Parathyroid adenoma (tissue), 2 donors: ENCODE measurements at regions not wholly inside any gene's neighbourhood (a gene's known extent, or its start where the extent isn't known, plus 50 kb on each side); places are given as distances from the start of the nearest gene placed in this dataset.

Source experiments
- H2AFZ ChIP-seq: fragments of 300-600 bp; sonication (generic); one replicate; pipeline ENCODE4 v1.7.0; 2017; ENCODE audit warnings: antibody characterized with exemption, mild to moderate bottlenecking
- H3K27ac ChIP-seq: fragments of 300-600 bp; sonication (generic); one replicate; pipeline ENCODE4 v1.7.0; 2017
- H3K27me3 ChIP-seq: fragments of 300-600 bp; sonication (generic); one replicate; pipeline ENCODE4 v1.7.0; 2017; ENCODE audit warnings: low read length; ENCODE audit not compliant: control insufficient read depth, insufficient read depth
- H3K36me3 ChIP-seq: fragments of 300-600 bp; sonication (generic); one replicate; pipeline ENCODE4 v1.7.0; 2017; ENCODE audit warnings: low read length; ENCODE audit not compliant: control insufficient read depth, insufficient read depth
- H3K4me1 ChIP-seq: fragments of 300-600 bp; sonication (generic); one replicate; pipeline ENCODE4 v1.7.0; 2017; ENCODE audit warnings: control low read depth
- H3K4me2 ChIP-seq: fragments of 300-600 bp; sonication (generic); one replicate; pipeline ENCODE4 v1.7.0; 2017; ENCODE audit warnings: low read length
- H3K4me3 ChIP-seq: fragments of 300-600 bp; sonication (generic); one replicate; pipeline ENCODE4 v1.7.0; 2017; ENCODE audit warnings: low read depth, low read length
- H3K79me2 ChIP-seq: fragments of 300-600 bp; sonication (generic); one replicate; pipeline ENCODE4 v1.7.0; 2017; ENCODE audit warnings: control low read depth
- H3K9ac ChIP-seq: fragments of 300-600 bp; sonication (generic); one replicate; pipeline ENCODE4 v1.7.0; 2017; ENCODE audit warnings: mild to moderate bottlenecking
- H3K9me3 ChIP-seq: fragments of 300-600 bp; sonication (generic); one replicate; pipeline ENCODE4 v1.7.0; 2017; ENCODE audit warnings: low read length; ENCODE audit not compliant: control insufficient read depth
- CTCF ChIP-seq: fragments of 300-600 bp; sonication (generic); IDR thresholded peaks from one replicate; pipeline ENCODE4 v1.7.0; 2017; ENCODE audit warnings: antibody characterized with exemption, mild to moderate bottlenecking
- donor health status: primary hyperparathyroidism.

- peak overlapping the region; percentile 47 for H2AFZ ChIP-seq
- H3K79me2 ChIP-seq: no peaks in the 10 kb centered on the region
- no peaks in the 10 kb centered on the region for H3K9me3 ChIP-seq
- peak; percentile 60 for TF ChIP-seq CTCF
- H3K27ac ChIP-seq: no peak overlapping the region
- H3K4me2 ChIP-seq: peak overlapping the region; percentile 17
- no peak overlapping the region for H3K4me3 ChIP-seq
- no peaks in the 10 kb centered on the region for H3K36me3 ChIP-seq
- no peaks in the 10 kb centered on the region for H3K27me3 ChIP-seq
- no peaks in the 10 kb centered on the region for H3K4me1 ChIP-seq
- no peak overlapping the region for H3K9ac ChIP-seq
Measured at GRCh38 chr5:125835293-125836172, 587.7 kb upstream of the GRAMD2B start.

GRCh38 chr5:125836256-125836655 is 587.0 kb upstream of the GRAMD2B start:
- H3K27me3 ChIP-seq: no peaks in the 10 kb centered on the region
- no peaks in the 10 kb centered on the region for H3K4me1 ChIP-seq
- H3K4me3 ChIP-seq: no peak overlapping the region
- H3K79me2 ChIP-seq: no peaks in the 10 kb centered on the region
- H2AFZ ChIP-seq: no peak overlapping the region
- H3K9me3 ChIP-seq: no peaks in the 10 kb centered on the region
- no peak overlapping the region for H3K4me2 ChIP-seq
- no peak for TF ChIP-seq CTCF
- no peak overlapping the region for H3K27ac ChIP-seq
- H3K36me3 ChIP-seq: no peaks in the 10 kb centered on the region
- no peak overlapping the region for H3K9ac ChIP-seq

- Histone ChIP-seq H3K36me3 (no peaks in the 10 kb centered on the region), H3K27me3 (no peaks in the 10 kb centered on the region), H3K4me2 (no peak overlapping the region), H3K4me1 (no peaks in the 10 kb centered on the region), H3K4me3 (no peak overlapping the region), H3K9ac (no peak overlapping the region), H3K9me3 (no peaks in the 10 kb centered on the region), H2AFZ (no peak overlapping the region), H3K27ac (no peak overlapping the region), H3K79me2 (no peaks in the 10 kb centered on the region)
- TF ChIP-seq CTCF: no peak
Measured at GRCh38 chr5:125837866-125838265, 585.3 kb upstream of the GRAMD2B start.

- no peaks in the 10 kb centered on the region for H3K4me1 ChIP-seq
Measured at GRCh38 chr5:125847561-125847960, 575.6 kb upstream of the GRAMD2B start.

More at GRCh38 chr5:125847561-125847960, 575.6 kb upstream of the GRAMD2B start:
- H3K36me3 ChIP-seq: no peaks in the 10 kb centered on the region
- H3K9ac ChIP-seq: no peak overlapping the region
- H3K27ac ChIP-seq: no peak overlapping the region
- H3K9me3 ChIP-seq: no peaks in the 10 kb centered on the region
- no peaks in the 10 kb centered on the region for H3K79me2 ChIP-seq
- H3K4me3 ChIP-seq: no peak overlapping the region
- no peak overlapping the region for H2AFZ ChIP-seq
- no peak overlapping the region for H3K4me2 ChIP-seq
- no peaks in the 10 kb centered on the region for H3K27me3 ChIP-seq
- TF ChIP-seq CTCF: no peak
